ENCODE measurements at regions not wholly inside any gene's neighbourhood (a gene's known extent, or its start where the extent isn't known, plus 50 kb on each side); places are given as distances from the start of the nearest gene placed in this dataset.

DNA sequence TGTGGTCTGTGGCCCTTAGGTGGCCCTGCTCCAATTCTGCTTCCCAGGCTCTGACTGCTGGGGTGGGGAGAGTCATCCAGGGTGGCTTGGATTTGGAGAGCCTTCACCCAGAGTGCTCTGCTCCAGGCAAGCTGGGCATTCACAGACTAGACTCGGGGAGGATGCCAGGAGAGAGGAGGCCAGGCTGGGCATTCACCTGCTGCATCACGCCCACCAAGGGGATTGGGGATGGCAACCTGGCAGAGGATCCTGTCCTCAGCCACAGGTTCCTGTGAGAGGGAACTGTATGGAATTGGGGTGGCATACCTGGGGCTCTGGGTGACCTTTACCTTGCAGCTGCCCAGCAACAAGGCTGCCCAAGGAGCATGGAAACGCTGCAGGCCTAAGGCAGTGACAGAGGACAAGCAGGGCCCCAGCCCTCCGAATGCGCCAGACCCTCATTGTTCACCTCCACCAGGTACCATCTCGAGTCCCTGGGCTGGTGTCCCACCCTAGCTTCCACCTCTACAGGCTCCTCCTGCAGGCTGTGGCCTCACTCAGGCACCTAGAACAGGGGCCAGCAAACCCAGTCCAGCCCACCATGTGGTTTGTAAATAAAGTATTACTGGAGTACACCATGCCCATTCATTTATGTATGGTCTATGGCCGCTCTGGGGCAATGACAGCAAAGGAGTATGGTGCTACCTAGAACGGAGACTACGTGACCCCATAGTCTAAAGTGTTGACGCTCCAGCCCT is 255.3 kb upstream of the RAB6C start:
- Histone ChIP-seq H3K9me3 (replicated peaks; ENCODE audit: control insufficient read depth, insufficient read depth, low read depth, low read length) (no peaks in the 10 kb centered on the region), H3K79me2 (ENCODE audit: control insufficient read depth, insufficient read depth, low read length) (no peaks in the 10 kb centered on the region), H3K4me2 (ENCODE audit: insufficient read depth, low read length) (no peak overlapping the region), H3K36me3 (ENCODE audit: control insufficient read depth, insufficient read depth, low read length) (no peaks in the 10 kb centered on the region), H3K27ac (ENCODE audit: extremely low read depth, low read depth, low read length) (no peak overlapping the region), H4K20me1 (replicated peaks; ENCODE audit: control insufficient read depth, insufficient read depth, low read length) (no peaks in the 10 kb centered on the region), H2AFZ (ENCODE audit: low read depth, low read length) (no peak overlapping the region), H3K4me3 (no peak overlapping the region), H3K9me1 (ENCODE audit: control insufficient read depth, insufficient read depth, low read length) (peaks cover 3% of the 10 kb centered on the region), H3K27me3 (ENCODE audit: control insufficient read depth in 2 of 2, insufficient read depth in 2 of 2, low read length in 2 of 2) (peaks cover 3 to 26% of the 10 kb centered on the region in 2 experiments; a peak in 4 of 5 replicates), H3K4me1 (replicated peaks in 1 of 2; ENCODE audit: control insufficient read depth in 2 of 2, insufficient read depth in 2 of 2, low read length in 2 of 2) (peaks cover 0 to 4% of the 10 kb centered on the region in 2 experiments; a peak in 1 of 5 replicates), H3K9ac (ENCODE audit: insufficient read depth in 1 of 2, low read depth in 2 of 2, low read length in 2 of 2) (no peak overlapping the region; a peak in 1 of 4 replicates)
- WGBS (ENCODE audit: insufficient coverage, low coverage, missing lambda C conversion rate), result under 1% methylated on average over 10 of the region's 10 CpGs
- FAIRE-seq, result no peak
- no TSS peak for BruUV-seq (replicated peaks)
- ATAC-seq, result no peak
- ChIA-PET POLR2A (no interaction called here), CTCF (ENCODE audit: low intra/inter-chr PET ratio) (no interaction called here)
- intact Hi-C loops (cut with micrococcal nuclease), result no loop called here
- no peak for DNase-seq (ENCODE audit: extremely low read depth in 1 of 4, low spot score in 3 of 4)
- in situ Hi-C loops (cut with MboI), result no loop called here
- TF ChIP-seq ZNF699 (CRISPR knock-in tag; IDR thresholded peaks at IDR 0.05; ENCODE audit: insufficient replicate concordance) (no peak), NFIX (CRISPR knock-in tag; IDR thresholded peaks at IDR 0.05; ENCODE audit: low read depth) (no peak), RHOXF2B (CRISPR knock-in tag; conservative IDR thresholded peaks at IDR 0.05) (no peak), PURB (CRISPR knock-in tag; IDR thresholded peaks at IDR 0.05; ENCODE audit: low read depth) (no peak), ZBTB8A (IDR thresholded peaks at IDR 0.05; ENCODE audit: partially characterized antibody) (no peak), ZNF778 (CRISPR knock-in tag; IDR thresholded peaks at IDR 0.05) (no peak), TAF15 (IDR thresholded peaks at IDR 0.05; ENCODE audit: low read depth, low read length) (no peak), DPF2 (IDR thresholded peaks at IDR 0.05) (no peak), ZNF764 (CRISPR knock-in tag; IDR thresholded peaks at IDR 0.05; ENCODE audit: low read depth) (no peak), PCBP1 (IDR thresholded peaks at IDR 0.05; ENCODE audit: low read depth, low read length, poor library complexity, severe bottlenecking) (no peak), CTBP1 (IDR thresholded peaks at IDR 0.05; ENCODE audit: borderline replicate concordance) (no peak), SUPT5H (IDR thresholded peaks at IDR 0.05) (no peak)
- TF ChIP-seq, protein P1, sequence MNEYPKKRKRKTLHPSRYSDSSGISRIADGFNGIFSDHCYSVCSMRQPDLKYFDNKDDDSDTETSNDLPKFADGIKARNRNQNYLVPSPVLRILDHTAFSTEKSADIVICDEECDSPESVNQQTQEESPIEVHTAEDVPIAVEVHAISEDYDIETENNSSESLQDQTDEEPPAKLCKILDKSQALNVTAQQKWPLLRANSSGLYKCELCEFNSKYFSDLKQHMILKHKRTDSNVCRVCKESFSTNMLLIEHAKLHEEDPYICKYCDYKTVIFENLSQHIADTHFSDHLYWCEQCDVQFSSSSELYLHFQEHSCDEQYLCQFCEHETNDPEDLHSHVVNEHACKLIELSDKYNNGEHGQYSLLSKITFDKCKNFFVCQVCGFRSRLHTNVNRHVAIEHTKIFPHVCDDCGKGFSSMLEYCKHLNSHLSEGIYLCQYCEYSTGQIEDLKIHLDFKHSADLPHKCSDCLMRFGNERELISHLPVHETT (CRISPR knock-in tag; conservative IDR thresholded peaks at IDR 0.05 in 1 of 2, IDR thresholded peaks at IDR 0.05 in 1 of 2), result no peak
- TF ChIP-seq, protein P2, sequence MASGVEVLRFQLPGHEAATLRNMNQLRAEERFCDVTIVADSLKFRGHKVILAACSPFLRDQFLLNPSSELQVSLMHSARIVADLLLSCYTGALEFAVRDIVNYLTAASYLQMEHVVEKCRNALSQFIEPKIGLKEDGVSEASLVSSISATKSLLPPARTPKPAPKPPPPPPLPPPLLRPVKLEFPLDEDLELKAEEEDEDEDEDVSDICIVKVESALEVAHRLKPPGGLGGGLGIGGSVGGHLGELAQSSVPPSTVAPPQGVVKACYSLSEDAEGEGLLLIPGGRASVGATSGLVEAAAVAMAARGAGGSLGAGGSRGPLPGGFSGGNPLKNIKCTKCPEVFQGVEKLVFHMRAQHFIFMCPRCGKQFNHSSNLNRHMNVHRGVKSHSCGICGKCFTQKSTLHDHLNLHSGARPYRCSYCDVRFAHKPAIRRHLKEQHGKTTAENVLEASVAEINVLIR (CRISPR knock-in tag; IDR thresholded peaks at IDR 0.05), result no peak
- TF ChIP-seq, protein P3, sequence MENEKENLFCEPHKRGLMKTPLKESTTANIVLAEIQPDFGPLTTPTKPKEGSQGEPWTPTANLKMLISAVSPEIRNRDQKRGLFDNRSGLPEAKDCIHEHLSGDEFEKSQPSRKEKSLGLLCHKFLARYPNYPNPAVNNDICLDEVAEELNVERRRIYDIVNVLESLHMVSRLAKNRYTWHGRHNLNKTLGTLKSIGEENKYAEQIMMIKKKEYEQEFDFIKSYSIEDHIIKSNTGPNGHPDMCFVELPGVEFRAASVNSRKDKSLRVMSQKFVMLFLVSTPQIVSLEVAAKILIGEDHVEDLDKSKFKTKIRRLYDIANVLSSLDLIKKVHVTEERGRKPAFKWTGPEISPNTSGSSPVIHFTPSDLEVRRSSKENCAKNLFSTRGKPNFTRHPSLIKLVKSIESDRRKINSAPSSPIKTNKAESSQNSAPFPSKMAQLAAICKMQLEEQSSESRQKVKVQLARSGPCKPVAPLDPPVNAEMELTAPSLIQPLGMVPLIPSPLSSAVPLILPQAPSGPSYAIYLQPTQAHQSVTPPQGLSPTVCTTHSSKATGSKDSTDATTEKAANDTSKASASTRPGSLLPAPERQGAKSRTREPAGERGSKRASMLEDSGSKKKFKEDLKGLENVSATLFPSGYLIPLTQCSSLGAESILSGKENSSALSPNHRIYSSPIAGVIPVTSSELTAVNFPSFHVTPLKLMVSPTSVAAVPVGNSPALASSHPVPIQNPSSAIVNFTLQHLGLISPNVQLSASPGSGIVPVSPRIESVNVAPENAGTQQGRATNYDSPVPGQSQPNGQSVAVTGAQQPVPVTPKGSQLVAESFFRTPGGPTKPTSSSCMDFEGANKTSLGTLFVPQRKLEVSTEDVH (IDR thresholded peaks at IDR 0.05; ENCODE audit: low read depth, partially characterized antibody), result no peak
- TF ChIP-seq, protein P4, sequence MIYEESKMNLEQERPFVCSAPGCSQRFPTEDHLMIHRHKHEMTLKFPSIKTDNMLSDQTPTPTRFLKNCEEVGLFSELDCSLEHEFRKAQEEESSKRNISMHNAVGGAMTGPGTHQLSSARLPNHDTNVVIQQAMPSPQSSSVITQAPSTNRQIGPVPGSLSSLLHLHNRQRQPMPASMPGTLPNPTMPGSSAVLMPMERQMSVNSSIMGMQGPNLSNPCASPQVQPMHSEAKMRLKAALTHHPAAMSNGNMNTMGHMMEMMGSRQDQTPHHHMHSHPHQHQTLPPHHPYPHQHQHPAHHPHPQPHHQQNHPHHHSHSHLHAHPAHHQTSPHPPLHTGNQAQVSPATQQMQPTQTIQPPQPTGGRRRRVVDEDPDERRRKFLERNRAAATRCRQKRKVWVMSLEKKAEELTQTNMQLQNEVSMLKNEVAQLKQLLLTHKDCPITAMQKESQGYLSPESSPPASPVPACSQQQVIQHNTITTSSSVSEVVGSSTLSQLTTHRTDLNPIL (CRISPR knock-in tag; IDR thresholded peaks at IDR 0.05), result no peak
